AG04450 (cell line): ENCODE measurements at regions not wholly inside any gene's neighbourhood (a gene's known extent, or its start where the extent isn't known, plus 50 kb on each side); places are given as distances from the start of the nearest gene placed in this dataset.

Source experiments
- CTCF ChIA-PET: fragments of 300-600, 350-600 bp; formaldehyde crosslinking; extraction: SDS; loops from one replicate; lab custom pipeline; 2022; ENCODE audit warnings: antibody characterized with exemption, inconsistent platforms; lab: Charles Lee
- POLR2A ChIA-PET: fragments of 350-600 bp; formaldehyde crosslinking; extraction: SDS; loops from one replicate; lab custom pipeline; 2021; ENCODE audit warnings: antibody characterized with exemption, inconsistent platforms; lab: Yijun Ruan, JAX
- DNase-seq: peaks from one replicate; pipeline ENCODE4 v3.0.0-alpha.2; 2011; ENCODE audit warnings: low read depth, low spot score
- H3K27ac ChIP-seq: one replicate; pipeline ENCODE4 v1.5.1; 2012; ENCODE audit warnings: low read depth, low read length, control low read depth
- H3K27me3 ChIP-seq: one replicate; pipeline ENCODE4 v1.6.0; 2012; ENCODE audit warnings: low read length; ENCODE audit not compliant: control insufficient read depth, insufficient read depth
- H3K4me3 ChIP-seq: 2 replicates; pipeline ENCODE4 v1.5.1; 2011; ENCODE audit warnings: mild to moderate bottlenecking, low read depth, low read length, control low read depth
- H3K9me3 ChIP-seq: 2 replicates; pipeline ENCODE4 v1.5.1; 2012; ENCODE audit warnings: low read length; ENCODE audit not compliant: control insufficient read depth, insufficient read depth
- TF ChIP-seq, protein P1 (sequence below): IDR thresholded peaks from 2 replicates; pipeline ENCODE4 v1.5.1; 2011; ENCODE audit warnings: low read depth, low read length, control low read depth, inconsistent platforms

DNA sequence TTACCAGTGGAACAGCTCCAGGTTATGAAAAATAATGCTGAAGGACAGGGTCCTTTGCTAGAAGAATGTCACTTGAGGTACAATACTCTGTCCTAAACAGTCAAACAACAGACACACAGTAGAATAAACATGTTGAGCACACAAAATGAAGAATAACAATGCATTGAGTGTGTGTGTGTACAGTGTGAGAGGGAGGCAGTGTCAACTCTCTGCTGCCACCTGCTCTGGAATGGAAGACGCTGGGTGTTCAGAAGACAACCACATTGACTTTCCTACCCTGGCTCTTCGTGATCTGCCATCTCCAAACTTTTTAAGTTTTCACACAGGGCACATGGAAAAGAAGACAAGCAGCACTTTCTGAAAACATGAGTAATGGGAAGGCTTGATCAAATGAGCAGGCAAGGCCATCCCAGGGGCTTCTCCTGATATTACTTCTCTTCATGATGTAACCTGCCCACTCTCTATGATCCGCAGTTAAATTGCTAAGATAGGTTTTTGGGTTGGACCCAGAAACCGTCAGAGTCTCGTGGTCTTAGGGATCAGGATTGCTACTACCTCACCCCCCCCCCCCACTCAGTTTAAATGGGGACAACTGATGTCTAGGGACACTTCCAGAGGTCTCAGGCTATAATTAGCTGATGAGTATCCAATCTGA is 533.2 kb upstream of the TNP1 start:
- POLR2A ChIA-PET: interaction anchor here (0.5 to 1.4 kb wide), 10 partner anchors 19 to 710 kb away, joined by 3 to 9 read pairs (median 4); partner anchors contain the start of gene IGFBP5
- CTCF ChIA-PET: interaction anchor here (0.6 to 1.6 kb wide), 3 partner anchors 320 to 363 kb away, joined by 4 to 7 read pairs (median 4); no protein-coding TSS in a partner anchor
- TF ChIP-seq, protein P1, sequence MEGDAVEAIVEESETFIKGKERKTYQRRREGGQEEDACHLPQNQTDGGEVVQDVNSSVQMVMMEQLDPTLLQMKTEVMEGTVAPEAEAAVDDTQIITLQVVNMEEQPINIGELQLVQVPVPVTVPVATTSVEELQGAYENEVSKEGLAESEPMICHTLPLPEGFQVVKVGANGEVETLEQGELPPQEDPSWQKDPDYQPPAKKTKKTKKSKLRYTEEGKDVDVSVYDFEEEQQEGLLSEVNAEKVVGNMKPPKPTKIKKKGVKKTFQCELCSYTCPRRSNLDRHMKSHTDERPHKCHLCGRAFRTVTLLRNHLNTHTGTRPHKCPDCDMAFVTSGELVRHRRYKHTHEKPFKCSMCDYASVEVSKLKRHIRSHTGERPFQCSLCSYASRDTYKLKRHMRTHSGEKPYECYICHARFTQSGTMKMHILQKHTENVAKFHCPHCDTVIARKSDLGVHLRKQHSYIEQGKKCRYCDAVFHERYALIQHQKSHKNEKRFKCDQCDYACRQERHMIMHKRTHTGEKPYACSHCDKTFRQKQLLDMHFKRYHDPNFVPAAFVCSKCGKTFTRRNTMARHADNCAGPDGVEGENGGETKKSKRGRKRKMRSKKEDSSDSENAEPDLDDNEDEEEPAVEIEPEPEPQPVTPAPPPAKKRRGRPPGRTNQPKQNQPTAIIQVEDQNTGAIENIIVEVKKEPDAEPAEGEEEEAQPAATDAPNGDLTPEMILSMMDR: no peak
- Histone ChIP-seq H3K9me3 (peaks cover 15% of the 10 kb centered on the region), H3K27ac (peak overlapping the region; percentile 86), H3K4me3 (peak overlapping the region; percentile 14), H3K27me3 (no peaks in the 10 kb centered on the region)
- DNase-seq: no peak

DNA sequence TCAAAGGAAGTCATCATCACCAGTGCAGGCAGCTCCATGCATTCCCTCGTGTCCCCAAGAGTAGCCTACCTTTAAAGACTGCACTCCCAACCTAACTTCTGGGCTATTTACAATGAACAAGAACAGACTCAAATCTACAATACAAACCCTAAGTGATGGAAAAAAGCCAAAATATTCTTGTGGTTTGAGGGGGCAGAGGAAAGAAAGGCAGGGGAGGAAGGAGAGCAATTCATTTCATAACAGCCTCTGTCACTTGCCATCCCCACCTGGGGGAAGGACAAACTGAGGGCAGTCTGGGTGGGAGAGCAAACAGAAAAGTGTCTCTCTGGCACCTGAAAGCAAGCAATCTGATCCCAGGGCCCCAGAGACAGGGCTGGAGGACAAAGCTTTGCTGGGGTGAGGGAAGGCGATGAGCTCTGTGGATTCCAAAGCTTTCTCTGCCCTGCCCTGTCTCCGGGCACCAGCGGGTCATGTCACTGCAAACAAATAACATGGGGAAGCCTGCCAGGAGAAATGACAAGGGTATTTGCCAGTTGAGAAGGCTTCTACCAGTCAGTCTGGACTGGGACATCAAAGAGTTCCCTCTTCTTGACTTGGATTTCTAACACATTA is 528.0 kb upstream of the TNP1 start:
- peaks cover 15% of the 10 kb centered on the region for H3K9me3 ChIP-seq
- TF ChIP-seq, protein P1: no peak
- no peaks in the 10 kb centered on the region for H3K27me3 ChIP-seq
- peak overlapping the region; percentile 47 for H3K27ac ChIP-seq
- ChIA-PET POLR2A (no interaction called here), CTCF (no interaction called here)
- DNase-seq: no peak
- no peak overlapping the region for H3K4me3 ChIP-seq

DNA sequence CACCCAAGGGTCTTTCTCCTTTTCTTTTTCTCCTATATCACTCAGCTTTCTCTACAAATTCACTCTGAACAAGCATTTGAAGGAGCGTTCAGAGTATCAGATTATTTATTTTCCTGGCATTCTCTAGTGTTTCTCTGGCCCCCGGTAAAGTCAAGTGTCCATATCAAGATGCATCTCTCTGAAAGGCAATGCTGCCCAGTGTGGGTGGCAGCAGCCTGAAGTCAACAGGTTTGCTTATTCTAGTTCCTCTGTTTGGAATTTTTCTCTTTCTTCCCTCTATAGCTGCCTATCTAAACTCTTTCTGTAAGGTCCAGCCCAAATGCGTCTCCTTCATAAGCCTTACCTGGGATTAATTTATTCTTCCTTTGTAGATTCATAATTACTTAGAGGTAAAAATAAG is 526.2 kb upstream of the TNP1 start:
- no peaks in the 10 kb centered on the region for H3K27me3 ChIP-seq
- H3K27ac ChIP-seq: no peak overlapping the region
- TF ChIP-seq, protein P1: no peak
- no peak for DNase-seq
- no peak overlapping the region for H3K4me3 ChIP-seq
- H3K9me3 ChIP-seq: peaks cover 11% of the 10 kb centered on the region
- ChIA-PET CTCF (no interaction called here), POLR2A (no interaction called here)

DNA sequence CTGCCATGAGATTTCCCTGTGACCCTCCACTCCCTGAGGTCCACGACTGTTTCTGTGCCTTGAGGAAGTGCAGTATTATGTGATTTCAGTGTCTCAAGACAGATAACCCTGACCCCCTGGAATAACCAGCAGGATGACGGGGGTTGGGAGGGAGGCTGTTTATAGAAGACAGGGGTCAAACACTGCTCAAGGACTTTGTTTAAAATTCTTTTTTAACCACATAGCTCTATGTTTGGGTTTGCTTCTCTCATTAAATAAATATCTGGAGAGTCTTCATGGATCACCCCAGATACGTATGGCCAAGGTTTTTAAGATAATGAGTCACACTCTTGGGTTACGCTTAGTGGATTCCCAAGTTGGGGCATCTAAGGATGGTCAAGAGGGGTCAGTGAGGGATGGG is 523.8 kb upstream of the TNP1 start:
- no peaks in the 10 kb centered on the region for H3K9me3 ChIP-seq
- peak overlapping the region; percentile 55 for H3K27ac ChIP-seq
- ChIA-PET CTCF (no interaction called here), POLR2A (interaction anchor here (0.8 to 1.9 kb wide), 5 partner anchors 16 to 689 kb away, joined by 3 to 9 read pairs (median 5); partner anchors contain the start of gene IGFBP5)
- TF ChIP-seq, protein P1: no peak
- peak; percentile 81 for DNase-seq
- H3K27me3 ChIP-seq: no peaks in the 10 kb centered on the region
- H3K4me3 ChIP-seq: no peak overlapping the region

DNA sequence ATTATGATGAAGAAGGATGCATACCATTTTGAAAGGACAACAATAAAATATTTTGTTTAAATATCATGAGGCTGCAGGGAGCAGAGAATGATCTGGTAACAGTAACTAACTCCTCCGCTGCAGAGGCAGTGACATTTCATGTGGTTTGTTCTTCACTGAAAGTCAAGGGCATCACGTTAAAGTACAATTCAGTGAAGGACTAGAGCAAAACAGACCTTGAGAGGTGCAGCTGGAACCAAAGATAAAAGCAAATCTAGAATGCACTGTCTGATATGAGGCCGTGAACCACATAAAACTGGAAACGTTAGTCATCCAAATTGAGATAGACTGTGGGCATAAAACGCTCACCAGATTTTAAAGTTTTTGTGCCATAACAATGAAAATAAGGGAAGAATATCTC is 522.9 kb upstream of the TNP1 start:
- TF ChIP-seq, protein P1: no peak
- Histone ChIP-seq H3K9me3 (no peaks in the 10 kb centered on the region), H3K4me3 (no peak overlapping the region), H3K27ac (no peak overlapping the region), H3K27me3 (no peaks in the 10 kb centered on the region)
- POLR2A ChIA-PET: interaction anchor here (1.9 kb wide), 1 partner anchor 15 kb away, joined by 6 read pairs; no protein-coding TSS in a partner anchor
- no peak for DNase-seq
- CTCF ChIA-PET: interaction anchor here (0.6 kb wide), 1 partner anchor 687 kb away, joined by 3 read pairs; the partner anchor contains the start of gene IGFBP5
